NB4 (cell line): ENCODE measurements at regions not wholly inside any gene's neighbourhood (a gene's known extent, or its start where the extent isn't known, plus 50 kb on each side); places are given as distances from the start of the nearest gene placed in this dataset.

Experiments
- MYC ChIP-seq: IDR thresholded peaks from 2 replicates; pipeline ENCODE4 v1.6.1; 2011; ENCODE audit warnings: low read depth, low read length
- POLR2A ChIP-seq: IDR thresholded peaks from 2 replicates; pipeline ENCODE4 v1.6.1; 2011; ENCODE audit warnings: mild to moderate bottlenecking; ENCODE audit not compliant: insufficient read length; ENCODE audit errors: extremely low read depth
- TF ChIP-seq, protein P1 (sequence below): IDR thresholded peaks from one replicate; pipeline ENCODE4 v1.5.1; 2012; ENCODE audit warnings: low read depth, low read length
- TF ChIP-seq, protein P2 (sequence below): IDR thresholded peaks from 2 replicates; pipeline ENCODE4 v1.6.1; 2011; ENCODE audit warnings: low read depth, low read length

DNA sequence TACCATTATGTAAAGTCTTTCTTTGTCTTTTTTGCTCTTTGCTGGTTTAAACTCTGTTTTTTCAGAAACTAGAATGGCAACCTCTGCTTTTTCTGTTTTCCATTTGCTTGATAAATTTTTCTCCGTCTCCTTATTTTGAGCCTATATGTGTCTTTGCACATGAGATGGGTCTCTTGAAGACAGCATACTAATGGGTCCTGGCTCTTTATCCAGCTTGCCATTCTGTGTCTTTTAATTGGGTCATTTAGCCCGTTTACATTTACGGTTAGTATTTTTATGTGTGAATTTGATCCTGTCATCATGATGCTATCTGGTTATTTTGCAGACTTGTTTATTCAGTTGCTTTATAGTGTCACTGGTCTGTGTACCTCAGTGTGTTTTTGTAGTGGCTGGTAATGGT lies 207.9 kb upstream of the TMEM260 start:
- TF ChIP-seq, protein P1, sequence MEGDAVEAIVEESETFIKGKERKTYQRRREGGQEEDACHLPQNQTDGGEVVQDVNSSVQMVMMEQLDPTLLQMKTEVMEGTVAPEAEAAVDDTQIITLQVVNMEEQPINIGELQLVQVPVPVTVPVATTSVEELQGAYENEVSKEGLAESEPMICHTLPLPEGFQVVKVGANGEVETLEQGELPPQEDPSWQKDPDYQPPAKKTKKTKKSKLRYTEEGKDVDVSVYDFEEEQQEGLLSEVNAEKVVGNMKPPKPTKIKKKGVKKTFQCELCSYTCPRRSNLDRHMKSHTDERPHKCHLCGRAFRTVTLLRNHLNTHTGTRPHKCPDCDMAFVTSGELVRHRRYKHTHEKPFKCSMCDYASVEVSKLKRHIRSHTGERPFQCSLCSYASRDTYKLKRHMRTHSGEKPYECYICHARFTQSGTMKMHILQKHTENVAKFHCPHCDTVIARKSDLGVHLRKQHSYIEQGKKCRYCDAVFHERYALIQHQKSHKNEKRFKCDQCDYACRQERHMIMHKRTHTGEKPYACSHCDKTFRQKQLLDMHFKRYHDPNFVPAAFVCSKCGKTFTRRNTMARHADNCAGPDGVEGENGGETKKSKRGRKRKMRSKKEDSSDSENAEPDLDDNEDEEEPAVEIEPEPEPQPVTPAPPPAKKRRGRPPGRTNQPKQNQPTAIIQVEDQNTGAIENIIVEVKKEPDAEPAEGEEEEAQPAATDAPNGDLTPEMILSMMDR: no peak
- TF ChIP-seq, protein P2, sequence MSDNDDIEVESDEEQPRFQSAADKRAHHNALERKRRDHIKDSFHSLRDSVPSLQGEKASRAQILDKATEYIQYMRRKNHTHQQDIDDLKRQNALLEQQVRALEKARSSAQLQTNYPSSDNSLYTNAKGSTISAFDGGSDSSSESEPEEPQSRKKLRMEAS: no peak
- TF ChIP-seq POLR2A (no peak), MYC (no peak)
